ENCODE measurements at regions not wholly inside any gene's neighbourhood (a gene's known extent, or its start where the extent isn't known, plus 50 kb on each side); places are given as distances from the start of the nearest gene placed in this dataset.
"Not testable (repeated sequence)": the region's sequence is repeated elsewhere in the genome, so short reads cannot be mapped to it uniquely, and the experiment has no call there.

GRCh38 chr4:71211748-71212147 is 127.1 kb upstream of the SLC4A4 start:
- no peak for DNase-seq

- DNase-seq, result no peak
Observed at GRCh38 chr4:71212216-71212615, 126.6 kb upstream of the SLC4A4 start.

- no peak for DNase-seq
Observed at GRCh38 chr4:71214578-71214977, 124.2 kb upstream of the SLC4A4 start.

GRCh38 chr4:71216316-71216959 is 122.4 kb upstream of the SLC4A4 start:
- no peak for DNase-seq

GRCh38 chr4:71217688-71218087 is 121.1 kb upstream of the SLC4A4 start:
- no peak for DNase-seq

GRCh38 chr4:71220848-71221247 is 118.0 kb upstream of the SLC4A4 start:
- DNase-seq, result not testable (repeated sequence)

- DNase-seq, result no peak
Observed at GRCh38 chr4:71221510-71222466, 117.0 kb upstream of the SLC4A4 start.

- DNase-seq, result no peak
Observed at GRCh38 chr4:71222661-71223060, 116.2 kb upstream of the SLC4A4 start.

- DNase-seq, result peak; percentile 3
Observed at GRCh38 chr4:71229477-71230270, 109.1 kb upstream of the SLC4A4 start.

GRCh38 chr4:71230271-71231128 is 108.3 kb upstream of the SLC4A4 start:
- DNase-seq, result no peak

- DNase-seq, result no peak
Observed at GRCh38 chr4:71231129-71232055, 107.4 kb upstream of the SLC4A4 start.

- DNase-seq, result no peak
Observed at GRCh38 chr4:71232056-71232430, 106.8 kb upstream of the SLC4A4 start.

- no peak for DNase-seq
Observed at GRCh38 chr4:71232846-71233245, 106.0 kb upstream of the SLC4A4 start.

- DNase-seq, result no peak
Observed at GRCh38 chr4:71235311-71236201, 103.3 kb upstream of the SLC4A4 start.

GRCh38 chr4:71236226-71236625 is 102.6 kb upstream of the SLC4A4 start:
- no peak for DNase-seq

- no peak for DNase-seq
Observed at GRCh38 chr4:71237641-71238040, 101.2 kb upstream of the SLC4A4 start.

GRCh38 chr4:71239365-71239764 is 99.5 kb upstream of the SLC4A4 start:
- no peak for DNase-seq

- no peak for DNase-seq
Observed at GRCh38 chr4:71240094-71240493, 98.7 kb upstream of the SLC4A4 start.

GRCh38 chr4:71241501-71242288 is 97.1 kb upstream of the SLC4A4 start:
- DNase-seq, result peak; percentile 41
